Tibial artery (tissue), 4 donors: ENCODE measurements at regions not wholly inside any gene's neighbourhood (a gene's known extent, or its start where the extent isn't known, plus 50 kb on each side); places are given as distances from the start of the nearest gene placed in this dataset.

ENCODE experiments used
- DNase-seq, 2 donors: peaks; one replicate each; pipeline ENCODE4 v3.0.0-alpha.2; 2019
- H3K27ac ChIP-seq, 2 donors: fragments of 200-600 bp; sonication (generic) in 1 of 2; 1 replicate in 1 of 2; 2 replicates in 1 of 2; pipeline ENCODE4 v1.5.1; 2018 to 2019; ENCODE audit warnings: mild to moderate bottlenecking in 1 of 2
- H3K27me3 ChIP-seq, 2 donors: fragments of 200-600 bp; sonication (generic) in 1 of 2; one replicate each; pipeline versions ENCODE4 v1.5.1 to v1.6.0; 2016 to 2019
- H3K36me3 ChIP-seq, 3 donors: fragments of 200-600 bp; sonication (generic) in 2 of 3; one replicate each; pipeline ENCODE4 v1.5.1; 2016 to 2019; ENCODE audit warnings: mild to moderate bottlenecking in 2 of 3
- H3K4me1 ChIP-seq, 4 donors: fragments of 200-600 bp; sonication (generic) in 2 of 4; 1 replicate in 3 of 4; 2 replicates in 1 of 4; pipeline ENCODE4 v1.5.1; 2016 to 2019
- H3K4me3 ChIP-seq, 2 donors: fragments of 200-600 bp; sonication (generic) in 1 of 2; 1 replicate in 1 of 2; 2 replicates in 1 of 2; pipeline ENCODE4 v1.5.1; 2018 to 2019; ENCODE audit warnings: mild to moderate bottlenecking in 2 of 2
- H3K9me3 ChIP-seq, 3 donors: fragments of 200-600 bp; sonication (generic) in 1 of 3; one replicate each; pipeline ENCODE4 v1.5.1; 2016 to 2019
- intact Hi-C: fragments of 100-400 bp; cut with DNase I; formaldehyde crosslinking; loops from one replicate; pipeline ENCODE4 v1.15.0; 2023; ENCODE audit warnings: low total_unique reads
- TF ChIP-seq, protein P1 (sequence below), 2 experiments: fragments of 200-600 bp in 1 of 2; fragments of 450-650 bp in 1 of 2; IDR thresholded peaks; one replicate each; pipeline ENCODE4 v1.5.1; 2017 to 2019; ENCODE audit warnings: antibody characterized with exemption in 2 of 2, mild to moderate bottlenecking in 1 of 2, moderate library complexity in 1 of 2

DNA sequence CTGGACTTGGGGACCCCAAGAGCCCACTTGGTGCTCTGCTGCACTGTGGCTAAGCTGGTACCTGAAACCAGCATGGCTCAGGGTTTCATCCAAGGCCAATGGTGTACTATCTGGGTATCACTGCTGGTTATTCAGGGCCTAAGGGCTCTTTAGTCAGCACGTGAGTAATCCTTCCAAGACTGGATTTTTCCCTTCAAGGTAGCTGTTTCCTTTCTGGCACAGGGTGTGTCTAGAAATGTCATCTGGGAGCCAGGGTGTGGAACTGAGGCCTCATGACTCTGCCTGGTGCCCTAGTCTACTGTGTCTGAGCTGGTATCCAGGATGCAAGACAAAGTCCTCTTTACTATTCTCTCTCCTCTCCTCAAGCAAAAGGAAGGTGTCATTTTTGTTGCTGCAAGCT lies 99.0 kb upstream of the QRFPR start:
- H3K27me3 ChIP-seq, result no peaks in the 10 kb centered on the region
- TF ChIP-seq, protein P1, sequence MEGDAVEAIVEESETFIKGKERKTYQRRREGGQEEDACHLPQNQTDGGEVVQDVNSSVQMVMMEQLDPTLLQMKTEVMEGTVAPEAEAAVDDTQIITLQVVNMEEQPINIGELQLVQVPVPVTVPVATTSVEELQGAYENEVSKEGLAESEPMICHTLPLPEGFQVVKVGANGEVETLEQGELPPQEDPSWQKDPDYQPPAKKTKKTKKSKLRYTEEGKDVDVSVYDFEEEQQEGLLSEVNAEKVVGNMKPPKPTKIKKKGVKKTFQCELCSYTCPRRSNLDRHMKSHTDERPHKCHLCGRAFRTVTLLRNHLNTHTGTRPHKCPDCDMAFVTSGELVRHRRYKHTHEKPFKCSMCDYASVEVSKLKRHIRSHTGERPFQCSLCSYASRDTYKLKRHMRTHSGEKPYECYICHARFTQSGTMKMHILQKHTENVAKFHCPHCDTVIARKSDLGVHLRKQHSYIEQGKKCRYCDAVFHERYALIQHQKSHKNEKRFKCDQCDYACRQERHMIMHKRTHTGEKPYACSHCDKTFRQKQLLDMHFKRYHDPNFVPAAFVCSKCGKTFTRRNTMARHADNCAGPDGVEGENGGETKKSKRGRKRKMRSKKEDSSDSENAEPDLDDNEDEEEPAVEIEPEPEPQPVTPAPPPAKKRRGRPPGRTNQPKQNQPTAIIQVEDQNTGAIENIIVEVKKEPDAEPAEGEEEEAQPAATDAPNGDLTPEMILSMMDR (IDR thresholded peaks at IDR 0.05), result no peak
- no peak for DNase-seq
- no peaks in the 10 kb centered on the region for H3K36me3 ChIP-seq
- no peaks in the 10 kb centered on the region for H3K9me3 ChIP-seq
- H3K4me3 ChIP-seq, result no peak overlapping the region
- intact Hi-C loops, result no loop called here
- H3K4me1 ChIP-seq, result no peaks in the 10 kb centered on the region
- H3K27ac ChIP-seq, result no peak overlapping the region

DNA sequence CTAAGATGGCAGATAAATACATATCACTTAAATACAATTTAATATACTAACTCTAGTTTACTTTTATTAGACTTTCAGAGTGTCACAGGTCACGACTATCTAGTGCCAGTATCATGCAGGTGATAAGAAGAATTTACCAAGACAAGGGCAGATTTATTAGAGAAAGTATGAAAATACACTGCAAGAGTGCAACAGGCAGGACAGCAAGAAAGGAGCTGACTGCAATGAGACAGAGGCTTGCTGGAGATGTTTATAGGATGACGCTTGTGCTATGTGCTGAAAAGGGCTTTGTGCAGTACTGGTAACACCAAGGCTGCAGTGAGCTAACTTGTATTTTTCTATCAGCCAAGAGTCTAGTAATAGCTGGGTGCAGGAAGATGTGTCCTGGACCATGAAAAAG lies 96.7 kb upstream of the QRFPR start:
- TF ChIP-seq, protein P1 (IDR thresholded peaks at IDR 0.05), result no peak
- intact Hi-C loops, result no loop called here
- no peak overlapping the region for H3K27ac ChIP-seq
- H3K4me3 ChIP-seq, result no peak overlapping the region
- H3K9me3 ChIP-seq, result no peaks in the 10 kb centered on the region
- H3K36me3 ChIP-seq, result no peaks in the 10 kb centered on the region
- DNase-seq, result no peak
- H3K4me1 ChIP-seq, result no peaks in the 10 kb centered on the region
- no peaks in the 10 kb centered on the region for H3K27me3 ChIP-seq

DNA sequence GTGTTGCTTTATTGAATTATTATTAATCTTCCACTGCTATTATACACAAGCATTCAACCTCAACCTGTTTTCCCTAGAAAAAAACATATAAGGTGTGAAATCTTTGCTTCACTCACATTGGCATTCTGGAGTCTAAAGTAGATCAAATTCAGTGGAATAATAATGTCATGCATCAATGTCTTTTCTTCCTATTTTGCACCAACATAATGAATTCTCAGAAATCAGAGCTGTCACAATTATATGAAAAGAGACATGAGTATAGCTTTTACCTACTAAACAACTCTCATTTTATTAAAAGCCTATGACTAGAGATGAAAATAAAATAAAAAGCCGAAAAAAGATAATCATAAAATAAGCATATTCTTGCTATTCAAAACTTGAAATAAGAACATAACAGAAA lies 96.3 kb upstream of the QRFPR start:
- Histone ChIP-seq H3K27me3 (no peaks in the 10 kb centered on the region), H3K27ac (no peak overlapping the region), H3K36me3 (no peaks in the 10 kb centered on the region), H3K9me3 (no peaks in the 10 kb centered on the region), H3K4me1 (no peaks in the 10 kb centered on the region), H3K4me3 (no peak overlapping the region)
- TF ChIP-seq, protein P1 (IDR thresholded peaks at IDR 0.05), result no peak
- DNase-seq, result no peak
- intact Hi-C loops, result no loop called here

DNA sequence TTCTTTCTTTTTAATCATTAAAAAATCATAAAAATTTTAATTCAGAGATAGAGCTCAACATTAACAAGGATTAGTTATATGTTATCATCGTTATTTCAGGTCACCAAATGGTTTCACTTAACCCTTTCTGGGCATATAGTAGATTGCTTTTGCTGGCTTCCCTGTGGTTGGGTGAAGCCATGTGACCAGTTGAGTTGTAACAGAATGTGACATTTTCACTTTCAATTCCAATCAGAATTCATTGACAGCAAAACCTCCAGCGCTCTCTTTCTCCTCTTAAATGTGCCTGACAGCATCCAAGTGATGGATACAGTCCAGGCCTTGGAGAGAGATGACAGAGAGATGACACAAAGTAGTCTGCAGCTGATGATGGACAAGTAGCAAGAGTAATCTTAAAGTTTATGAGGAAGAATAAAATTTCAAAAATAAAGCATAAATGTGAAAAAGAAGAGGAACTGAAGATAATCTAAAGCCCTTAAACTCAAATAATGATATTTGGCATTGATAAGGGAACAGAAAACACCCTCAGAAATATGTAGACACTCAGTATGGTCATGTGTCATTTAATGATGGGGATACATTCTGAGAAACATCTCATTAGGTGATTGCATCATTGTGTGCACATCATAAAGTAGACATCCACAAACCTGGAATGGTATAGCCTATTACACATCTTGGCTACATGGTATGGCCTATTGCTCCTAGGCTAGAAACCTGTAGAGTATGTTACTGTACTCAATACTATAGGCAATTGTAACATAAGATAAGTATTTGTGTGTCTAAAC lies 92.3 kb upstream of the QRFPR start:
- Histone ChIP-seq H3K27me3 (no peaks in the 10 kb centered on the region), H3K4me1 (no peaks in the 10 kb centered on the region), H3K9me3 (no peaks in the 10 kb centered on the region), H3K36me3 (no peaks in the 10 kb centered on the region), H3K4me3 (no peak overlapping the region), H3K27ac (no peak overlapping the region)
- no peak for DNase-seq
- intact Hi-C loops, result no loop called here
- TF ChIP-seq, protein P1 (IDR thresholded peaks at IDR 0.05), result no peak

DNA sequence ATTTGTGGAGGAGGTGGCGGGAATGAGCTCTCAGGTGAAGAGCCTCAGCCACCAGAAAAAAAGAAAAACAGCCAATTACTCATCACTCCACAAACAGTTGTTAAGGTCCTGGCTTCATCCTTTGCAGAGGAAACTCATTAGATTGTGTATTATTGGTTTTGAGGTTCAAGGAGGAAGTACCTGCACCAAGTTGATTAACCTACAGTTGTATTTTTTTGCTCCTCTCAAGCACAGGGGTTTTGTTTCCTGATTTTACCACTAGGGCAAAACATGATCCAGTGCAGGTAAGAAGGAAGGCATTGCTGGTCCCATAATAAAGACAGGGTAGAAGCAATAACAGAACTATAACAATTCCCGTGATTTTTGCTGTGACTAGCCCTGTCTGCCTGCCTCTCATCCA lies 84.0 kb upstream of the QRFPR start:
- no peak for DNase-seq
- no peak overlapping the region for H3K27ac ChIP-seq
- no peaks in the 10 kb centered on the region for H3K9me3 ChIP-seq
- H3K36me3 ChIP-seq, result no peaks in the 10 kb centered on the region
- no peak overlapping the region for H3K4me3 ChIP-seq
- intact Hi-C loops, result no loop called here
- TF ChIP-seq, protein P1 (IDR thresholded peaks at IDR 0.05), result no peak
- peaks cover 0 to 4% of the 10 kb centered on the region in 2 donors for H3K27me3 ChIP-seq
- H3K4me1 ChIP-seq, result no peaks in the 10 kb centered on the region
